DOHH2 (cell line): ENCODE measurements at regions not wholly inside any gene's neighbourhood (a gene's known extent, or its start where the extent isn't known, plus 50 kb on each side); places are given as distances from the start of the nearest gene placed in this dataset.

Experiments
- H3F3A ChIP-seq: fragments of 200-600 bp; sonication (generic), shearing (Covaris generic); 2 replicates; pipeline ENCODE4 v1.6.0; 2016; ENCODE audit warnings: antibody characterized with exemption, mild to moderate bottlenecking; ENCODE audit not compliant: control insufficient read depth, insufficient read depth
- H3K27ac ChIP-seq: fragments of 200-600 bp; sonication (generic); 2 replicates; pipeline ENCODE4 v1.5.1; 2014; ENCODE audit warnings: low read depth, mild to moderate bottlenecking, low read length, moderate library complexity
- H3K27me3 ChIP-seq: fragments of 200-600 bp; sonication (generic); 2 replicates; pipeline ENCODE4 v1.6.1; 2014; ENCODE audit warnings: mild to moderate bottlenecking, low read length, mixed read lengths; ENCODE audit not compliant: control insufficient read depth
- H3K36me3 ChIP-seq: fragments of 200-600 bp; sonication (generic); 2 replicates; pipeline ENCODE4 v1.6.1; 2014; ENCODE audit warnings: mild to moderate bottlenecking, low read length, moderate library complexity, mixed read lengths; ENCODE audit not compliant: control insufficient read depth
- H3K4me1 ChIP-seq: fragments of 200-600 bp; sonication (generic); 2 replicates; pipeline ENCODE4 v1.6.1; 2014; ENCODE audit warnings: mild to moderate bottlenecking, low read length, mixed read lengths; ENCODE audit not compliant: control insufficient read depth
- H3K4me2 ChIP-seq: fragments of 200-600 bp; sonication (generic); 2 replicates; pipeline ENCODE4 v1.6.0; 2014; ENCODE audit warnings: mild to moderate bottlenecking, low read length, moderate library complexity
- H3K4me3 ChIP-seq: fragments of 200-600 bp; sonication (generic); 2 replicates; pipeline ENCODE4 v1.5.1; 2014; ENCODE audit warnings: mild to moderate bottlenecking, low read length, mixed read lengths
- H3K79me2 ChIP-seq: fragments of 200-600 bp; sonication (generic); 2 replicates; pipeline ENCODE4 v1.6.1; 2014; ENCODE audit warnings: mild to moderate bottlenecking, low read length, mixed read lengths; ENCODE audit not compliant: control insufficient read depth
- H3K9me2 ChIP-seq: fragments of 200-600 bp; sonication (generic); replicated peaks from 2 replicates; pipeline ENCODE4 v1.6.1; 2014; ENCODE audit warnings: mild to moderate bottlenecking, low read length, mixed read lengths; ENCODE audit not compliant: control insufficient read depth
- H3K9me3 ChIP-seq: fragments of 200-600 bp; sonication (generic); 2 replicates; pipeline ENCODE4 v1.6.1; 2014; ENCODE audit warnings: antibody characterized with exemption, low read length, mixed read lengths; ENCODE audit not compliant: control insufficient read depth, insufficient read depth
- H4K20me1 ChIP-seq: fragments of 200-600 bp; sonication (generic); 2 replicates; pipeline ENCODE4 v1.6.0; 2014; ENCODE audit warnings: low read depth, mild to moderate bottlenecking, antibody characterized with exemption, low read length, moderate library complexity; ENCODE audit not compliant: control insufficient read depth, insufficient read depth
- CTCF ChIP-seq: fragments of 200-600 bp; sonication (generic); IDR thresholded peaks from one replicate; pipeline ENCODE4 v1.5.1; 2014; ENCODE audit warnings: antibody characterized with exemption, mild to moderate bottlenecking, low read depth, low read length; ENCODE audit not compliant: poor library complexity, severe bottlenecking
- EZH2phosphoT487 ChIP-seq: fragments of 200-600 bp; sonication (generic); IDR thresholded peaks from 2 replicates; pipeline ENCODE4 v1.6.1; 2017; ENCODE audit warnings: borderline replicate concordance, mild to moderate bottlenecking, antibody characterized with exemption, low read length, moderate library complexity, mixed read lengths

GRCh38 chr1:219271818-219272535, 98.3 kb downstream of the LYPLAL1 start:
- no peak for TF ChIP-seq CTCF
- no peak for TF ChIP-seq EZH2phosphoT487
- no peaks in the 10 kb centered on the region for H3K27me3 ChIP-seq
- H3F3A ChIP-seq, result no peaks in the 10 kb centered on the region
- H3K4me3 ChIP-seq, result no peak overlapping the region
- no peaks in the 10 kb centered on the region for H3K36me3 ChIP-seq
- H4K20me1 ChIP-seq, result no peaks in the 10 kb centered on the region
- no peak overlapping the region for H3K4me2 ChIP-seq
- H3K4me1 ChIP-seq, result no peaks in the 10 kb centered on the region
- no peaks in the 10 kb centered on the region for H3K9me2 ChIP-seq
- no peak overlapping the region for H3K27ac ChIP-seq
- H3K9me3 ChIP-seq, result no peaks in the 10 kb centered on the region
- no peaks in the 10 kb centered on the region for H3K79me2 ChIP-seq

- H3K36me3 ChIP-seq, result no peaks in the 10 kb centered on the region
- H3K9me2 ChIP-seq, result no peaks in the 10 kb centered on the region
- no peaks in the 10 kb centered on the region for H3K27me3 ChIP-seq
- TF ChIP-seq EZH2phosphoT487 (no peak), CTCF (no peak)
- no peaks in the 10 kb centered on the region for H3K9me3 ChIP-seq
- no peak overlapping the region for H3K27ac ChIP-seq
- no peaks in the 10 kb centered on the region for H3K4me1 ChIP-seq
- H3K4me2 ChIP-seq, result no peak overlapping the region
- H3K4me3 ChIP-seq, result no peak overlapping the region
- no peaks in the 10 kb centered on the region for H3K79me2 ChIP-seq
- no peaks in the 10 kb centered on the region for H4K20me1 ChIP-seq
- no peaks in the 10 kb centered on the region for H3F3A ChIP-seq
Observed at GRCh38 chr1:219269171-219269570, 95.5 kb downstream of the LYPLAL1 start.

GRCh38 chr1:219266524-219266923, 92.8 kb downstream of the LYPLAL1 start:
- no peaks in the 10 kb centered on the region for H3K36me3 ChIP-seq
- H3K27ac ChIP-seq, result no peak overlapping the region
- no peak for TF ChIP-seq EZH2phosphoT487
- no peak for TF ChIP-seq CTCF
- H3K9me2 ChIP-seq, result no peaks in the 10 kb centered on the region
- H3F3A ChIP-seq, result no peaks in the 10 kb centered on the region
- no peaks in the 10 kb centered on the region for H4K20me1 ChIP-seq
- H3K4me3 ChIP-seq, result no peak overlapping the region
- no peak overlapping the region for H3K4me2 ChIP-seq
- no peaks in the 10 kb centered on the region for H3K79me2 ChIP-seq
- no peaks in the 10 kb centered on the region for H3K9me3 ChIP-seq
- H3K4me1 ChIP-seq, result no peaks in the 10 kb centered on the region
- H3K27me3 ChIP-seq, result no peaks in the 10 kb centered on the region
